ENCODE measurements at regions not wholly inside any gene's neighbourhood (a gene's known extent, or its start where the extent isn't known, plus 50 kb on each side); places are given as distances from the start of the nearest gene placed in this dataset.

- Histone ChIP-seq H4K20me1 (ENCODE audit: insufficient read depth, low read length) (no peaks in the 10 kb centered on the region), H3K9ac (ENCODE audit: insufficient read depth, low read length, poor library complexity, severe bottlenecking) (no peak overlapping the region), H3K9me3 (replicated peaks in 1 of 2; ENCODE audit: control insufficient read depth in 1 of 2, insufficient read depth in 1 of 2, low read length in 2 of 2) (no peaks in the 10 kb centered on the region), H3K27me3 (ENCODE audit: control insufficient read depth in 2 of 2, insufficient read depth in 2 of 2, low read length in 2 of 2) (no peaks in the 10 kb centered on the region), H3K4me2 (replicated peaks; ENCODE audit: extremely low read depth, low read length, poor library complexity, severe bottlenecking) (no peak overlapping the region), H3K4me3 (replicated peaks in 1 of 3; ENCODE audit: low read depth in 2 of 3, low read length in 3 of 3) (no peak overlapping the region), H3K4me1 (ENCODE audit: control insufficient read depth in 1 of 2, insufficient read depth in 2 of 2, low read length in 2 of 2) (no peaks in the 10 kb centered on the region), H2AFZ (ENCODE audit: insufficient read depth, low read depth, low read length, poor library complexity, severe bottlenecking) (no peak overlapping the region), H3K79me2 (ENCODE audit: insufficient read depth, low read length) (no peaks in the 10 kb centered on the region), H3K27ac (ENCODE audit: low read depth in 1 of 2, low read length in 2 of 2) (no peak overlapping the region), H3K36me3 (replicated peaks in 1 of 2; ENCODE audit: control insufficient read depth in 1 of 2, insufficient read depth in 2 of 2, low read length in 2 of 2) (no peaks in the 10 kb centered on the region)
- no CpG with 5 or more reads among the region's 3 CpGs for WGBS (ENCODE audit: insufficient coverage)
- H3K4me3 Mint-ChIP-seq = no peak overlapping the region
- no peak overlapping the region for H3K27ac Mint-ChIP-seq
- no peak for TF ChIP-seq CTCF (IDR thresholded peaks at IDR 0.05)
- peaks cover 0 to 3% (median 0%) of the 10 kb centered on the region in 3 donors for H3K27me3 Mint-ChIP-seq (ENCODE audit: low read depth in 3 of 3)
- DNase-seq = no peak
- intact Hi-C loops (cut with micrococcal nuclease) = no loop called here
- no peaks in the 10 kb centered on the region for H3K4me1 Mint-ChIP-seq
- H3K9me3 Mint-ChIP-seq = no peaks in the 10 kb centered on the region
- no peaks in the 10 kb centered on the region for H3K36me3 Mint-ChIP-seq
Observed at GRCh38 chr18:24868311-24868710, 407.9 kb downstream of the HRH4 start.

GRCh38 chr18:24868760-24869237 lies 408.4 kb downstream of the HRH4 start:
- no peaks in the 10 kb centered on the region for H3K9me3 ChIP-seq (replicated peaks in 1 of 2; ENCODE audit: control insufficient read depth in 1 of 2, insufficient read depth in 1 of 2, low read length in 2 of 2)
- H3K79me2 ChIP-seq (ENCODE audit: insufficient read depth, low read length) = no peaks in the 10 kb centered on the region
- no peaks in the 10 kb centered on the region for H3K4me1 ChIP-seq (ENCODE audit: control insufficient read depth in 1 of 2, insufficient read depth in 2 of 2, low read length in 2 of 2)
- H4K20me1 ChIP-seq (ENCODE audit: insufficient read depth, low read length) = no peaks in the 10 kb centered on the region
- H3K36me3 ChIP-seq (replicated peaks in 1 of 2; ENCODE audit: control insufficient read depth in 1 of 2, insufficient read depth in 2 of 2, low read length in 2 of 2) = no peaks in the 10 kb centered on the region
- Mint-ChIP-seq H3K9me3 (no peaks in the 10 kb centered on the region), H3K36me3 (no peaks in the 10 kb centered on the region), H3K4me3 (no peak overlapping the region), H3K27ac (no peak overlapping the region), H3K4me1 (no peaks in the 10 kb centered on the region), H3K27me3 (ENCODE audit: low read depth in 3 of 3) (peaks cover 0 to 3% (median 1%) of the 10 kb centered on the region in 3 donors)
- H2AFZ ChIP-seq (ENCODE audit: insufficient read depth, low read depth, low read length, poor library complexity, severe bottlenecking) = no peak overlapping the region
- WGBS (ENCODE audit: insufficient coverage) = no CpG with 5 or more reads among the region's 4 CpGs
- TF ChIP-seq CTCF (IDR thresholded peaks at IDR 0.05) = no peak
- no peak for DNase-seq
- no peaks in the 10 kb centered on the region for H3K27me3 ChIP-seq (ENCODE audit: control insufficient read depth in 2 of 2, insufficient read depth in 2 of 2, low read length in 2 of 2)
- H3K4me3 ChIP-seq (replicated peaks in 1 of 3; ENCODE audit: low read depth in 2 of 3, low read length in 3 of 3) = no peak overlapping the region
- H3K27ac ChIP-seq (ENCODE audit: low read depth in 1 of 2, low read length in 2 of 2) = no peak overlapping the region
- no peak overlapping the region for H3K9ac ChIP-seq (ENCODE audit: insufficient read depth, low read length, poor library complexity, severe bottlenecking)
- intact Hi-C loops (cut with micrococcal nuclease) = no loop called here
- H3K4me2 ChIP-seq (replicated peaks; ENCODE audit: extremely low read depth, low read length, poor library complexity, severe bottlenecking) = no peak overlapping the region

Measured in CD14-positive monocyte (primary cell).